AG04450 (cell line): ENCODE measurements at regions not wholly inside any gene's neighbourhood (a gene's known extent, or its start where the extent isn't known, plus 50 kb on each side); places are given as distances from the start of the nearest gene placed in this dataset.

ENCODE experiments used
- CTCF ChIA-PET: fragments of 300-600, 350-600 bp; formaldehyde crosslinking; extraction: SDS; loops from one replicate; lab custom pipeline; 2022; ENCODE audit warnings: antibody characterized with exemption, inconsistent platforms; lab: Charles Lee
- POLR2A ChIA-PET: fragments of 350-600 bp; formaldehyde crosslinking; extraction: SDS; loops from one replicate; lab custom pipeline; 2021; ENCODE audit warnings: antibody characterized with exemption, inconsistent platforms; lab: Yijun Ruan, JAX
- DNase-seq: peaks from one replicate; pipeline ENCODE4 v3.0.0-alpha.2; 2011; ENCODE audit warnings: low read depth, low spot score
- H3K27ac ChIP-seq: one replicate; pipeline ENCODE4 v1.5.1; 2012; ENCODE audit warnings: low read depth, low read length, control low read depth
- H3K27me3 ChIP-seq: one replicate; pipeline ENCODE4 v1.6.0; 2012; ENCODE audit warnings: low read length; ENCODE audit not compliant: control insufficient read depth, insufficient read depth
- H3K4me3 ChIP-seq: 2 replicates; pipeline ENCODE4 v1.5.1; 2011; ENCODE audit warnings: mild to moderate bottlenecking, low read depth, low read length, control low read depth
- H3K9me3 ChIP-seq: 2 replicates; pipeline ENCODE4 v1.5.1; 2012; ENCODE audit warnings: low read length; ENCODE audit not compliant: control insufficient read depth, insufficient read depth
- CTCF ChIP-seq: IDR thresholded peaks from 2 replicates; pipeline ENCODE4 v1.5.1; 2011; ENCODE audit warnings: low read depth, low read length, control low read depth, inconsistent platforms

- CTCF ChIA-PET, result no interaction called here
- POLR2A ChIA-PET, result no interaction called here
- H3K27ac ChIP-seq, result no peak overlapping the region
Observed at GRCh38 chr11:127972816-127973215, 614.5 kb downstream of the ETS1 start.

GRCh38 chr11:127971448-127971847 lies 615.9 kb downstream of the ETS1 start:
- ChIA-PET POLR2A (no interaction called here), CTCF (no interaction called here)
- Histone ChIP-seq H3K27me3 (no peaks in the 10 kb centered on the region), H3K4me3 (no peak overlapping the region), H3K27ac (no peak overlapping the region), H3K9me3 (no peaks in the 10 kb centered on the region)
- DNase-seq, result no peak
- TF ChIP-seq CTCF, result no peak

More at GRCh38 chr11:127972816-127973215, 614.5 kb downstream of the ETS1 start:
- no peaks in the 10 kb centered on the region for H3K27me3 ChIP-seq
- H3K4me3 ChIP-seq, result no peak overlapping the region
- H3K9me3 ChIP-seq, result no peaks in the 10 kb centered on the region
- DNase-seq, result no peak
- TF ChIP-seq CTCF, result no peak

GRCh38 chr11:127966821-127967220 lies 620.5 kb downstream of the ETS1 start:
- Histone ChIP-seq H3K27me3 (no peaks in the 10 kb centered on the region), H3K27ac (no peak overlapping the region), H3K4me3 (no peak overlapping the region), H3K9me3 (no peaks in the 10 kb centered on the region)
- no peak for TF ChIP-seq CTCF
- ChIA-PET CTCF (no interaction called here), POLR2A (no interaction called here)
- no peak for DNase-seq

GRCh38 chr11:127965939-127966668 lies 621.3 kb downstream of the ETS1 start:
- no peak for DNase-seq
- no peak overlapping the region for H3K4me3 ChIP-seq
- H3K27me3 ChIP-seq, result no peaks in the 10 kb centered on the region
- H3K27ac ChIP-seq, result no peak overlapping the region
- no peak for TF ChIP-seq CTCF
- POLR2A ChIA-PET, result no interaction called here
- CTCF ChIA-PET, result no interaction called here
- H3K9me3 ChIP-seq, result no peaks in the 10 kb centered on the region

- H3K27ac ChIP-seq, result no peak overlapping the region
- CTCF ChIA-PET, result no interaction called here
- DNase-seq, result no peak
- TF ChIP-seq CTCF, result no peak
- POLR2A ChIA-PET, result interaction anchor here (0.6 kb wide), 1 partner anchor 176 kb away, joined by 9 read pairs; no protein-coding TSS in a partner anchor
- H3K9me3 ChIP-seq, result no peaks in the 10 kb centered on the region
- no peaks in the 10 kb centered on the region for H3K27me3 ChIP-seq
- no peak overlapping the region for H3K4me3 ChIP-seq
Observed at GRCh38 chr11:127962416-127962815, 624.9 kb downstream of the ETS1 start.
